ENCODE measurements at regions not wholly inside any gene's neighbourhood (a gene's known extent, or its start where the extent isn't known, plus 50 kb on each side); places are given as distances from the start of the nearest gene placed in this dataset.

DNA sequence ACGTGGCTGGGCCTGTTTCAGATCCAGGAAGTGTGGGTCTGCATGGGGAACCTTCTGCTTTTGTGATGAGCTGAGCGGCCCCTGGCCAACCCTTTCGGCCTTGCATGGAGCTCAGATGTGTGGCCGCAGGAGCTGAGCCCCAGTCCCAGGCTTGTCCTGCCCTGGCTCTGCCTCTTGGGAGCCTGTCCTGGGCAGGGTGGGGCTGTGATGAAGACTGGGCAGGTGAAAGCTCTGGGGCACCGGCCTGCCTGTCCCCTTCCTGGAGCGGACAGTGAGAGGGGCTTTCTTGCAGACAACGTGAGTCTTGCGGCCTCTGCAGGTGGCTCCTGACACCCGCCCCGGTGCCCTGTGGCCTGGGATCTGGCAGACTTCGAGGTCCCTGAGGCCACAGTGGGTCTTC is 1296.6 kb downstream of the BRD1 start:
- no peak for DNase-seq (ENCODE audit: low spot score)
- TF ChIP-seq, protein P1, sequence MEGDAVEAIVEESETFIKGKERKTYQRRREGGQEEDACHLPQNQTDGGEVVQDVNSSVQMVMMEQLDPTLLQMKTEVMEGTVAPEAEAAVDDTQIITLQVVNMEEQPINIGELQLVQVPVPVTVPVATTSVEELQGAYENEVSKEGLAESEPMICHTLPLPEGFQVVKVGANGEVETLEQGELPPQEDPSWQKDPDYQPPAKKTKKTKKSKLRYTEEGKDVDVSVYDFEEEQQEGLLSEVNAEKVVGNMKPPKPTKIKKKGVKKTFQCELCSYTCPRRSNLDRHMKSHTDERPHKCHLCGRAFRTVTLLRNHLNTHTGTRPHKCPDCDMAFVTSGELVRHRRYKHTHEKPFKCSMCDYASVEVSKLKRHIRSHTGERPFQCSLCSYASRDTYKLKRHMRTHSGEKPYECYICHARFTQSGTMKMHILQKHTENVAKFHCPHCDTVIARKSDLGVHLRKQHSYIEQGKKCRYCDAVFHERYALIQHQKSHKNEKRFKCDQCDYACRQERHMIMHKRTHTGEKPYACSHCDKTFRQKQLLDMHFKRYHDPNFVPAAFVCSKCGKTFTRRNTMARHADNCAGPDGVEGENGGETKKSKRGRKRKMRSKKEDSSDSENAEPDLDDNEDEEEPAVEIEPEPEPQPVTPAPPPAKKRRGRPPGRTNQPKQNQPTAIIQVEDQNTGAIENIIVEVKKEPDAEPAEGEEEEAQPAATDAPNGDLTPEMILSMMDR (IDR thresholded peaks at IDR 0.05), result no peak
- no peak for ATAC-seq (ENCODE audit: low FRiP score)

DNA sequence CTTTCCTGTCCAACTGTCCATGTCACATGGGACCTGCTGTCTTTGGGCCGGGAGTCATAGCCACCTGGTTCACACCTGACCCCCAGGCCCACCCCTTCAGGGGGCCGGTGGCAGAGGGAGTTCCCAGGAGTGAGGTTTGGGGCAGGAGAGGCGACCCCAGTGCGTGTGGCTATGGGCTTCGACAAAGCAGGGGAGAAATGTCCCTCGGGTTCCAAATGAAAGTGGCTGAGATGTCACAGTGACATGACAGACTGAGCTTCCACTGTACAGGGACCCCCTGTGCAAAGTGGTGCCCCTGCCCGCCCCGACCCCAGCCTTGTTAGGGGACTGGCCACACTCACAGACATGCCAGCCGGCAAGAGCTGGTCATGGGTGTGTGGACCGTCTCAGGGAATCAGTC is 1297.0 kb downstream of the BRD1 start:
- ATAC-seq (ENCODE audit: low FRiP score) (no peak), DNase-seq (ENCODE audit: low spot score) (no peak)
- TF ChIP-seq, protein P1 (IDR thresholded peaks at IDR 0.05), result no peak

DNA sequence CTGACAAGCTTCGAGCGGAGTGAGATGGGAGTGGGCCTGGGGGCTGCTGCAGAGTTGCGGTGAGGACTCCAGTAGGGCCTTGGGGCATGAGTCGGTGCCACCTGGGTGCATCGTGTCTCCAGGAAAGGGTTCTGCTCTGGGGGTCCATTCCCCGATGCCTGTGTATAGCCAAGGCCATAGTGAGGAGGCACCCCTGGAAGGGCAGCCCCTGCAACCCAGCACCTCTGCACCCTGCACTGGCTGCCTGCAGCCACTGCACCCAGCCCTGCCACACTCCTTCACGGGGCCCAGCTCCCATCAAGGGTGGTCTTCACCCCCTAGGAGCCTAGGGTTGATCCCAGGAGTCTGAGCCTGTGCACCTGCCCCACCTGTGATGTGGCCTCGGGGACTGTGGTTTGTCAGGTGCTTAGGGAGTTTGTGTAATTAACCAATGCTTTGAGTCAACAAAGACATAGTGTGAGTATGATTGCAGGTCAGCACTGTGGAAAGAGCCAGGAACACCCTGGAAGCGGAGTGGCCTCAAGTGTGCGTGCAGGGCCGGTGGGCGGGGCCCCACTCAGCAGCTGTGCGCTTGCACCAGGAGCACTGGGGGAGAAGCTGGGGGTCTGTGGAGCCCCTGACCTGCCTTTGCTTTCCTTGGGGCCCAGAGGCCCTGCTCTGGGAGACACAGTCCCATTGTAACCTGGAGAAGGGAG is 1299.3 kb downstream of the BRD1 start:
- TF ChIP-seq, protein P1 (IDR thresholded peaks at IDR 0.05), result no peak
- ATAC-seq (ENCODE audit: low FRiP score) (no peak), DNase-seq (ENCODE audit: low spot score) (no peak)

DNA sequence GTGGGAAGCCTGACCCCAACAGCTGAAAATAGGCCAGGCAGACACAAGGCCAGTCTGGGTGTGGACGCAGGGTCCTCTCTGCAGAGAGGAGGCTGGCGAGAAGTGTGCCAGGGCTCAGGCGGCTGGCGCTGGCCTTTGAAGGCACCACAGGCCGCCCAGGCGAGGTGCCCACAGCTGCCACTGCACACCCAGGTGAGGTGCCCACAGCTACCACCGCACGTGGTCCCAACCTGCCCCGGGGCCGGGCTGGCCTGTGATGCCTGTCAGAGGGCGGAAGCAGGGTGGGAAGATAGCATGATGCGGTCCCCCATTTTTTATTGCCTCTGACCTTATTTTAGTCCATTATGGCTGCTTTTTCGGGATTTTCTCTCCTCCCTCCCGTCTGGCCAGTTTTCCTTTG is 1303.9 kb downstream of the BRD1 start:
- ATAC-seq (ENCODE audit: low FRiP score), result no peak
- TF ChIP-seq, protein P1 (IDR thresholded peaks at IDR 0.05), result no peak
- no peak for DNase-seq (ENCODE audit: low spot score)

DNA sequence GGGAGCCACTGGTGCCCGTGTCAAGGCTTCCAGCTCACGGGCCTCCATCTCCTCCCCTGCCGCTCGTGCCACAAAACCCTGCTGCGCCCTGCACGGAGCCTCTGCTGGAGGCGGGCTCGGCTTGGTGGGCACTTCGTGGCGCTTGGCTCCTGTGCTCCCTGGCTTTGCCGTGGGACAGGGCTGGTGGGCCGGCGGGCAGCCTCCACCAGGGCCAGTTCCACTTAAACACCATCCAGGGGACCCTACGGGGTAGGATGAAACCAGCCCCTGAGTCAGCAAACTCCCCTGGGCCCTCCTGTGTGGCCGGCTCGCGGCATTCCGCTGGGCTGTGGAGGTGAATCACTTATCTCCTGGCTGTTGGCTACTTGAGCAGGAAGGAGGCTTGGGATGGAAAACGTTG is 1304.6 kb downstream of the BRD1 start:
- DNase-seq (ENCODE audit: low spot score) (no peak), ATAC-seq (ENCODE audit: low FRiP score) (no peak)
- TF ChIP-seq, protein P1 (IDR thresholded peaks at IDR 0.05), result no peak

DNA sequence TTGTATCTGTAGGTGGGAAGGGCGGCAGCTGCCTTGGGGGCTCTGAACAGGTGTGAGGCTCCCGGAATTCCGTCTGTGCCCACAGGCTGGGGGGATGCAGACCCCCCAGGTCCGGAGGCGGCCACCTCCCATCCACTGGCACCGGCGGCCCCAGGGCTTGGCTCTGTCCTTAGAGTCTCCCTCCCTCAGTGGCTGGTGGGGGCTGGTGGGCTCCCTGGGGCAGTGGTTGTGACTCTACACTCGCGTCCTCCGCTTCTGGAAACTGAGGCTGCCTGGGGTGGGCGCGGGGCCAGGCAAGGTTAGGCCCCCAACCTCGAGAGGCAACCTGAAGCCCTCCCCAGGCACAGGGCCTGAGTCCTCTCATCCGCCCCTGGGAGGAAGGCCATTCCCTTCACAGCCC is 1305.4 kb downstream of the BRD1 start:
- TF ChIP-seq, protein P1 (IDR thresholded peaks at IDR 0.05), result no peak
- DNase-seq (ENCODE audit: low spot score) (no peak), ATAC-seq (ENCODE audit: low FRiP score) (no peak)

DNA sequence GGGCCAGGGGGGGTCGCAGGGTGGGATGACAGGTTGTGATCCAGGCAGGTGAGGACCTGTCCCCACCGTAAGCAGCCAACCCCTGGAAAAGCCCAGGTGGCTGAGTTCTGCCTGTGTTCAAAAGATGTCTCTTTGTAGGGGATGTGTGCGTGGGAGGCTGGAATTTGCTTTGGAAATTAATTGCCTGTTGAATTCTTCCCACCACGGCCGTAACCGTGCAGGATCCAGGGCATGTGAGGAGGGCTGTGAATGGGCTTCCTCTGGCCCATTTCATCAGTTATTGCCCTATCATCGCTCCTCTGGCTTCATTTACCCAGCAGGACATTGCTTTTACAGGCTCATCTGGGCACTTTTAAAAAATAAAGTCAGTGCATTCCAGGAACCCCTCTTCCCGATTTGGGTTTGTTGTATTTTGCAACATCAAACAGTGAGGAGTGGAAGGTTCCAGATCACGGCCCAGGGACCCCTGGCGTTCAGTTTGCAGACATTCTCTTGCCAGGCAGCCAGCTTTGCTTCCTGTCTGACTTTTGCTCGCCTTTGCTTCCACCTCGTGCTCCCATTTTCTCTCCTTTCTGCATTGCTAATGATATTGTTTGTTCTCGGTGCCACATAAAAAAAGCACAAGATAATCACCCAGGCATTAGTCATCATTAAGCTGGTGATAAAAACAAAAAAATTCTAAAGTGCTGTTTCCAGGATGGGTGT is 1306.6 kb downstream of the BRD1 start:
- TF ChIP-seq, protein P1 (IDR thresholded peaks at IDR 0.05), result no peak
- ATAC-seq (ENCODE audit: low FRiP score), result no peak
- DNase-seq (ENCODE audit: low spot score), result no peak

All from omental fat pad (tissue), 3 donors.